Lung (tissue), 11 donors: ENCODE measurements at regions not wholly inside any gene's neighbourhood (a gene's known extent, or its start where the extent isn't known, plus 50 kb on each side); places are given as distances from the start of the nearest gene placed in this dataset.

Source experiments
- ATAC-seq: fragments of 200-7000 bp; cut with Tn5 transposase; one replicate; pipeline ENCODE4 v1.9.1; 2020; ENCODE audit warnings: moderate number of reproducible peaks; ENCODE audit not compliant: insufficient read depth, low FRiP score
- DNase-seq, 3 donors: peaks; one replicate each; pipeline ENCODE4 v3.0.0-alpha.2; 2013 to 2017
- H3K27ac ChIP-seq, 2 donors: one replicate each; pipeline ENCODE4 v1.5.1; 2013; ENCODE audit warnings: mild to moderate bottlenecking in 2 of 2, moderate library complexity in 2 of 2, control low read depth in 1 of 2, inconsistent platforms in 1 of 2, low read depth in 1 of 2, low read length in 1 of 2
- H3K27me3 ChIP-seq, 3 donors: one replicate each; pipeline ENCODE4 v1.5.1; 2013; ENCODE audit warnings: low read length in 2 of 3; ENCODE audit not compliant: control insufficient read depth in 3 of 3, insufficient read depth in 3 of 3
- H3K36me3 ChIP-seq, 4 donors: one replicate each; pipeline ENCODE4 v1.5.1; 2013; ENCODE audit warnings: low read length in 4 of 4, mild to moderate bottlenecking in 1 of 4, moderate library complexity in 1 of 4; ENCODE audit not compliant: control insufficient read depth in 4 of 4, insufficient read depth in 4 of 4
- H3K4me1 ChIP-seq, 5 donors: one replicate each; pipeline ENCODE4 v1.5.1; 2013; ENCODE audit warnings: low read length in 5 of 5, mild to moderate bottlenecking in 2 of 5, moderate library complexity in 1 of 5; ENCODE audit not compliant: control insufficient read depth in 5 of 5, insufficient read depth in 5 of 5
- H3K4me3 ChIP-seq: one replicate; pipeline ENCODE4 v1.5.1; 2013; ENCODE audit warnings: mild to moderate bottlenecking, control low read depth, moderate library complexity
- H3K9ac ChIP-seq, 2 donors: one replicate each; pipeline ENCODE4 v1.5.1; 2013; ENCODE audit warnings: low read length in 2 of 2, control low read depth in 1 of 2; ENCODE audit not compliant: insufficient read depth in 1 of 2
- H3K9me3 ChIP-seq, 4 donors: one replicate each; pipeline ENCODE4 v1.5.1; 2013; ENCODE audit warnings: low read length in 3 of 4, mild to moderate bottlenecking in 1 of 4, moderate library complexity in 1 of 4; ENCODE audit not compliant: control insufficient read depth in 4 of 4, insufficient read depth in 3 of 4
- WGBS, 2 donors: extraction: QIAGEN DNeasy Blood & Tissue Kit; methylation state at CpG; one replicate each; pipeline ENCODE4 v1.1.7; 2013; 5-methylcytosine and 5-hydroxymethylcytosine counted together
- TF ChIP-seq, protein P1 (sequence below): IDR thresholded peaks from 2 replicates; pipeline ENCODE4 v1.5.1; 2012; ENCODE audit warnings: mild to moderate bottlenecking; ENCODE audit errors: control extremely low read depth, extremely low read depth
- donor health status: control.
- donor health status: control.
- donor health status: Bipolar disorder and iron deficiency.
- donor health status: healthy.
- donor health status: DM: yes; HTN: yes; CAD: no.

DNA sequence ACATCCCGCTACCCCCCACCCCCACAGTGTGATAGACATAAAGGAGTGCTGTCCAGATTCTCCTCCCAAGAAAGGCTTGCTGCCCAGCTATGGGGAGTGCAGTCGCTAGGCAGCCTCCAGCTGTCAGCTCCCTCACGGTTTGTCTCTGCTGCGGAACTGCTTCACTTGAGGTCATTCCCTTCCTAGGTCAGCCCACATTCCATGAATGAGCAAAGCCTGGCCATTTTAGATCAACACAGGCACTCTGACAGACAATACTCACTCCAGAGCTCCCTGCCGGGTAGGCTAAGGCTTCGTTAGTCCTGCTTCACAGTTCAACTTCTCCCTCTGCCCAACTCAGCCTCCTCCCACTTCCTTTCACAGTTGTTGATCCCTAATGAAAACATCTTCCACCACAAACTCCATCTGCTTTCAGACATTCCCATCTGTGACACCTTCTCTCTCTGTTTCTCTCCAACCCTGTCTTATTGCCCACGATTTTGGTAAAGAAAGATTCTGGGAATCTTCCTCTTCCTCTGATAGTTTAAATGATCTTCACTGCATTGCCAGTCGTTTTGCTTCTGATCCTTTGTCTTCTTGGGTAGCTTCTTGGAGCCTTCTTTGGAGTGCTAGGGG, 318.9 kb upstream of the F9 start:
- no peaks in the 10 kb centered on the region for H3K36me3 ChIP-seq
- no peak overlapping the region for H3K27ac ChIP-seq
- peaks cover 0 to 7% (median 0%) of the 10 kb centered on the region in 4 donors for H3K9me3 ChIP-seq
- DNase-seq (no peak), ATAC-seq (no peak)
- peaks cover 4 to 35% (median 22%) of the 10 kb centered on the region in 3 donors for H3K27me3 ChIP-seq
- H3K4me1 ChIP-seq, result no peaks in the 10 kb centered on the region
- H3K4me3 ChIP-seq, result no peak overlapping the region
- no peak overlapping the region for H3K9ac ChIP-seq
- 30 to 50% methylated on average over 8 of the region's 8 CpGs for WGBS, 2 donors
- TF ChIP-seq, protein P1, sequence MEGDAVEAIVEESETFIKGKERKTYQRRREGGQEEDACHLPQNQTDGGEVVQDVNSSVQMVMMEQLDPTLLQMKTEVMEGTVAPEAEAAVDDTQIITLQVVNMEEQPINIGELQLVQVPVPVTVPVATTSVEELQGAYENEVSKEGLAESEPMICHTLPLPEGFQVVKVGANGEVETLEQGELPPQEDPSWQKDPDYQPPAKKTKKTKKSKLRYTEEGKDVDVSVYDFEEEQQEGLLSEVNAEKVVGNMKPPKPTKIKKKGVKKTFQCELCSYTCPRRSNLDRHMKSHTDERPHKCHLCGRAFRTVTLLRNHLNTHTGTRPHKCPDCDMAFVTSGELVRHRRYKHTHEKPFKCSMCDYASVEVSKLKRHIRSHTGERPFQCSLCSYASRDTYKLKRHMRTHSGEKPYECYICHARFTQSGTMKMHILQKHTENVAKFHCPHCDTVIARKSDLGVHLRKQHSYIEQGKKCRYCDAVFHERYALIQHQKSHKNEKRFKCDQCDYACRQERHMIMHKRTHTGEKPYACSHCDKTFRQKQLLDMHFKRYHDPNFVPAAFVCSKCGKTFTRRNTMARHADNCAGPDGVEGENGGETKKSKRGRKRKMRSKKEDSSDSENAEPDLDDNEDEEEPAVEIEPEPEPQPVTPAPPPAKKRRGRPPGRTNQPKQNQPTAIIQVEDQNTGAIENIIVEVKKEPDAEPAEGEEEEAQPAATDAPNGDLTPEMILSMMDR, result no peak

DNA sequence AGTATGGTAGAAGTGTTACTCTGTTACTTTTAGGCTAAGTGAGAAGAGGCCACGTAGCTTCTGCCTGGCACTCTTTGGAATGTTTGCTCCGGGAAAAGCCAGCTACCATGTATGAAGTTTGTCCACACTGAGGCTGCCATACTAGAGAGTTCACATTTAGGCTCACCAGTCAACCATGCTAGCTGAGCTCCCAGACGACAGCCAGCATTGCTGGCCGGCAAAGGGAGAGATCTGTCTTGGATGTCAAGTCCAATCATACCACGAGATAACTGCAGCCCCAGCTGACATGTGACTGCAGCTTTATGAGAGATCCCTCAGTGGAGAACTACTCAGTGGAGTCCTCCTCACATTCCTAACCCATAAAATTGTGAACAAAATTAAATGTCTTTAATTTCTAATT, 321.2 kb upstream of the F9 start:
- no peak overlapping the region for H3K4me3 ChIP-seq
- no peak for DNase-seq
- no peaks in the 10 kb centered on the region for H3K36me3 ChIP-seq
- H3K4me1 ChIP-seq, result peaks cover 0 to 4% (median 0%) of the 10 kb centered on the region in 5 donors
- ATAC-seq, result no peak
- WGBS, 2 donors, result 63 to 86% methylated on average over 5 of the region's 5 CpGs
- H3K27me3 ChIP-seq, result peaks cover 7 to 41% (median 30%) of the 10 kb centered on the region in 3 donors
- TF ChIP-seq, protein P1, result no peak
- no peak overlapping the region for H3K27ac ChIP-seq
- H3K9me3 ChIP-seq, result peaks cover 0 to 7% (median 0%) of the 10 kb centered on the region in 4 donors
- no peak overlapping the region for H3K9ac ChIP-seq

DNA sequence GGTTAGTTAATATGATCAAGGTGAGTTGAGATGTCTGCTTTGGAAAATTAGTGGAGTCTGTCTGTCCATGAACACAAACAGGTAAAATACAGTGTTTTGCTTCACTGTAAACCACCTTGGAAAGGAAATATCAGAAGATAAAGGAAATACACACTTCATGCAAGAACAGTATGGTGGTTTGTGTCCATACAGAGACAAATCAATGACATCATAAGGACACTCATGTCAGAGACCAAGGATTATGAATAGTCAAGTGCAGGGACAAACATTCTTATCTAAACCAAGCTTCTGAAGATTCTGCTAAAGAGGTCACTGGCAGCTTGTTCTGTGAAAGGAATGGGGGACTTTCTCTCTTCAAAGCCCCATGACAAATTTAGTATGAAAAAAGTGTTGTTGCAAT, 322.9 kb upstream of the F9 start:
- Histone ChIP-seq H3K9ac (no peak overlapping the region), H3K27ac (no peak overlapping the region), H3K27me3 (peaks cover 13 to 46% (median 24%) of the 10 kb centered on the region in 3 donors), H3K9me3 (peaks cover 0 to 16% (median 0%) of the 10 kb centered on the region in 4 donors), H3K36me3 (no peaks in the 10 kb centered on the region), H3K4me3 (no peak overlapping the region), H3K4me1 (peaks cover 0 to 5% (median 3%) of the 10 kb centered on the region in 5 donors)
- TF ChIP-seq, protein P1, result no peak
- no peak for ATAC-seq
- no peak for DNase-seq

DNA sequence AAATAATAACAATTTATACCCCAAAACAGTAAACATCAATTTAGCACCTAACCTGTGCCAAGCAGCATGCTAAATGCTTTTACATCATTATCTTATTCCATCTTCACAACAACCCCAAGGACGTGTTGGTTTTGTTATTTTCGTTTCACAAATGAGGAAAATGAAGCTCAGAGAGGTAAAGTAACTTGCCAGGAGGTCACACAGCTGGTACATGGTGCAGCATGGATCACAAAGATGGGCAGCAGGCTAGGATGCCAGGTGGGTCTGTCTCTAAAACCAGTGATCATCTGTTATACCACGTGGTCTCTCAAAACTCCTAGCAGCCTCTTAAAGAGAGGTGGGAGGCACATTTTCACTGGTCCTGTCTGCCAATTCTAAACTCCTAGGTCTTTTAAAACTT, 323.6 kb upstream of the F9 start:
- Histone ChIP-seq H3K4me3 (no peak overlapping the region), H3K27ac (no peak overlapping the region), H3K9me3 (peaks cover 0 to 17% (median 0%) of the 10 kb centered on the region in 4 donors), H3K36me3 (no peaks in the 10 kb centered on the region), H3K4me1 (peaks cover 0 to 5% (median 3%) of the 10 kb centered on the region in 5 donors), H3K27me3 (peaks cover 16 to 49% (median 31%) of the 10 kb centered on the region in 3 donors), H3K9ac (no peak overlapping the region)
- WGBS, 2 donors, result 33 to 60% methylated on average over 3 of the region's 3 CpGs
- DNase-seq, result no peak
- no peak for ATAC-seq
- TF ChIP-seq, protein P1, result no peak
